ENCODE measurements at regions not wholly inside any gene's neighbourhood (a gene's known extent, or its start where the extent isn't known, plus 50 kb on each side); places are given as distances from the start of the nearest gene placed in this dataset.

- TF ChIP-seq JUND (IDR thresholded peaks at IDR 0.05; ENCODE audit: low read length), result no peak
- no peak for TF ChIP-seq CEBPB (IDR thresholded peaks at IDR 0.05; ENCODE audit: low read depth, low read length)
- TF ChIP-seq BCL11A (IDR thresholded peaks at IDR 0.05; ENCODE audit: low read depth in 2 of 2, low read length in 2 of 2), result no peak
- no peak for TF ChIP-seq CTCF (IDR thresholded peaks at IDR 0.05; ENCODE audit: control extremely low read depth in 1 of 3, insufficient read depth in 1 of 3, low read depth in 1 of 3, low read length in 3 of 3)
- no peak for TF ChIP-seq RFX5 (IDR thresholded peaks at IDR 0.05; ENCODE audit: borderline replicate concordance, low read depth, low read length)
- no peak for TF ChIP-seq FOSL1 (IDR thresholded peaks at IDR 0.05; ENCODE audit: insufficient read depth, low read depth, low read length)
- no peak for TF ChIP-seq POLR2AphosphoS5 (IDR thresholded peaks at IDR 0.05; ENCODE audit: low read depth, low read length)
- no peak for TF ChIP-seq TAF1 (IDR thresholded peaks at IDR 0.05; ENCODE audit: low read depth, low read length)
- TF ChIP-seq EP300 (IDR thresholded peaks at IDR 0.05; ENCODE audit: borderline replicate concordance in 1 of 2, low read depth in 2 of 2, low read length in 2 of 2), result no peak
- no peak for TF ChIP-seq ATF2 (IDR thresholded peaks at IDR 0.05; ENCODE audit: low read length)
- no peak for TF ChIP-seq BRCA1 (IDR thresholded peaks at IDR 0.05; ENCODE audit: low read depth, low read length)
- no peak for TF ChIP-seq CHD2 (IDR thresholded peaks at IDR 0.05; ENCODE audit: low read length)
- TF ChIP-seq USF2 (IDR thresholded peaks at IDR 0.05; ENCODE audit: low read length), result no peak
Observed at GRCh38 chr12:126509572-126509971, 1444.3 kb downstream of the AACS start.
